ENCODE measurements at regions not wholly inside any gene's neighbourhood (a gene's known extent, or its start where the extent isn't known, plus 50 kb on each side); places are given as distances from the start of the nearest gene placed in this dataset.

DNA sequence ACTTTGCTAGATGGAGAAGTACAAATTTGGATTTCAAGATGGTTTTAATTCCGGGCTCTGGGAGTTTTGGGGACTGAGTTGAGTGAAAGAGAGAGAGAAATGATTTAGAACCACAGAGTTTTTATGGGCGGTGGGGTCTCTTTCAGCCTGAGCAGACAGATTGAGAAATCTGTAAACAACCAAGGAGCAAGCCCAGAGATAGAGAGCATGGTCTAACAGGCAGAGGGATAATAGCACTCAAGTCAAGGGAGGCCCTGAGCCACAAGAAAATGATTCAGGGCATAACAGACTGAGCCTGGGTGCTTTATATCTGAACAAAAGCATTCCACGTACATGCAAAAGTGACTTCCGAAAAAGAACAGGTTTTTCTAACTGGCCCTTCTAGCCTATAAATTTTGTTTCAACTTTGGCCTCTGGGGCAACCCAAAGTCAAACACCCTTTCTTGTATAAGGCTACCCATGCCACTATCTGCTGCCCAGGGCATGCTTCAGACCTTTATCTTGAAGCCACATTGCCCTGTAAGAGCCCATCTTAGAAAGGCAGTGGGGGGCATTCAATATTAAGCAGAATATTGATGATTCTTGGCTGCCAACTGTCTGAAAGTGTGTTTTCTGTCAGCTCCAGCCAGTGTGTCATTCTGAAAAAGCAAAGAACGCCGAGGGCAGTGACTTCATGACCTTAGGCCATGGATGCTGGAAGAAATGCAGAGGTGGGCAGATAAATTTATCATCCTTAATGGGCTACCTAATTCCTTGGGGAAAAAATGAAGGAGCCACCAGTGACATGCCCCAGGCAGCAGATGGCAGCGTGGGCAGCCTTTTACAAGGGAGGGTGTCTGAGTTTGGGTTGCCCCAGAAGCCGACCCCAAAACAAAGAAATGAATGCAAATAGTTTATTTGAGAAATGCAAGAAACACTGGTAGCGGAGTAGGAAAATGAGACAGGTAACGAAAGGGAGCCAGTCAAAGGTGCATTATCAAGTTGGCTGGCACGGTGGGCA lies 637.6 kb downstream of the MID1IP1 start:
- TF ChIP-seq FOXM1 (IDR thresholded peaks at IDR 0.05; ENCODE audit: borderline replicate concordance, low read depth) = no peak
- no peak for TF ChIP-seq YY1 (IDR thresholded peaks at IDR 0.05; ENCODE audit: low read depth)
- TF ChIP-seq EGR1 (IDR thresholded peaks at IDR 0.05) = no peak
- TF ChIP-seq TEAD4 (IDR thresholded peaks at IDR 0.05) = no peak
- no peak; the same call in 1 of the 2 replicates for TF ChIP-seq RAD21 (IDR thresholded peaks at IDR 0.05; ENCODE audit: low read depth)
- no peak for TF ChIP-seq NFIC (IDR thresholded peaks at IDR 0.05)
- no peak for TF ChIP-seq CREB1 (IDR thresholded peaks at IDR 0.05; ENCODE audit: low read depth)
- TF ChIP-seq ZBTB7A (IDR thresholded peaks at IDR 0.05; ENCODE audit: low read depth) = no peak
- TF ChIP-seq, protein P1, sequence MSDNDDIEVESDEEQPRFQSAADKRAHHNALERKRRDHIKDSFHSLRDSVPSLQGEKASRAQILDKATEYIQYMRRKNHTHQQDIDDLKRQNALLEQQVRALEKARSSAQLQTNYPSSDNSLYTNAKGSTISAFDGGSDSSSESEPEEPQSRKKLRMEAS (IDR thresholded peaks at IDR 0.05) = no peak

DNA sequence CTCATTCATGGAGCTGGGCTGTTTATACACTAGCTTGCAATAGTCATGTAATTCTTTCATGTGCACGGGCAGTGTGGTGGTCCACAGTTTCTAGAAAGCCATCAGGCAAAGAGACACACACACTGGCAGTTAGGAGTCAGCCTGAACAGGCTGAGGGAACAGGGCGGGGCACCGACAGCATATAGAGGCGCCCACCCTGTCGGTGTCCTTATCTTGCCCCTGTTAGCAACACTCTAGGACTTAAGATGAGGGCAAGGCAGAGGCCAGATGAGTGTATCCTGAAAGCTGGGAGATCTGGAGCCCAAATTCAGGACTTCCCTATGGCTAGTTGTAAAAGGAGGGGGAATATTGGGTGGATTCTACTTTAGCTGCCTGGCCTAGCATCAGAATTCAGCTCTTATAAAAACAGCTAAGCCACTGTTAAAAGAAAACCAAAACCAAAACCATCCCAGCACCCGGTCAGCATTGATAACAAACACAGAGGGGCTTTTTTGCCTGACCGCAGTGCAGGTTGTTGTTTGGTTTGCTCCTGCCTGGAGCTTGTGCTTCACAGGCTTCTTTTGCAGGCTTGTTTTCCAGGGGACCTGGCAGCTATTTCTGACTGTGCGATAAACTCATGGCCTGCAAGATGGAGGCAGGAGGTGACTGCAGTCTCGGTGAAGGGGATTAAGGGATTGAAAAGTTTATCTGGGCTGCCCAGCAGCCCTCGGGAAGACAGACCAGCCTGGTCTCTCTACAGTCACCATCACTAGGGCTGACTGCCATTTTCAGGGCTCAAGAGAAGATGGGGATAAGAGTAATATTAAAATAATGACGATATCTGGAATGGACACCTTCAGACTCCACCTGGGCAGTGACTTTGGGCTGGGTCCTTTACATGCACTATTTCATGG lies 638.9 kb downstream of the MID1IP1 start:
- TF ChIP-seq, protein P1 (IDR thresholded peaks at IDR 0.05) = no peak

DNA sequence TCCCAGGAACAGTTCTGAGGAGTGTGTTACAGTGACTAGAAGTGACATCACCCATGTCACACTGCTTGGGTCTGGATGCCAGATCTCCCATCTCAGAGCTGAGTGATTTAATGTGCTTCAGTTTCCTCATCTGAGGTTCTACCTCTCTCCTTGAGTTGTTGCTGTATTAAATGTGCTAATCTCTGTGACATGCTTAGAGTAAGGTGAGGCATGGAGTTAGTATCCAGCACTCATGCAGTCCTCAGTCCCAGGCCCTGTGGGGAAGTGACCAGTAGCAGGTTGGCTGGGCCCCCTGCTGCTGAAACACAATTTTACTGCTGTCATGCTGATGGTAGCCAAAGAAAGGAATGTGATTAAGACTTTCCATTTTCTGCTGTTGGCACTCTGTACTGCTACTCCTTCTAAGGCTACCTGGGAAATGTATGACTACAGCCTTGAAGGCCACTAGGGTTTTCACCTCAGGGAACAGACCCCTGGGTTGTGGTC lies 639.6 kb downstream of the MID1IP1 start:
- TF ChIP-seq TEAD4 (IDR thresholded peaks at IDR 0.05) = no peak
- TF ChIP-seq CEBPB (IDR thresholded peaks at IDR 0.05) = no peak
- TF ChIP-seq EGR1 (IDR thresholded peaks at IDR 0.05) = no peak
- TF ChIP-seq, protein P2, sequence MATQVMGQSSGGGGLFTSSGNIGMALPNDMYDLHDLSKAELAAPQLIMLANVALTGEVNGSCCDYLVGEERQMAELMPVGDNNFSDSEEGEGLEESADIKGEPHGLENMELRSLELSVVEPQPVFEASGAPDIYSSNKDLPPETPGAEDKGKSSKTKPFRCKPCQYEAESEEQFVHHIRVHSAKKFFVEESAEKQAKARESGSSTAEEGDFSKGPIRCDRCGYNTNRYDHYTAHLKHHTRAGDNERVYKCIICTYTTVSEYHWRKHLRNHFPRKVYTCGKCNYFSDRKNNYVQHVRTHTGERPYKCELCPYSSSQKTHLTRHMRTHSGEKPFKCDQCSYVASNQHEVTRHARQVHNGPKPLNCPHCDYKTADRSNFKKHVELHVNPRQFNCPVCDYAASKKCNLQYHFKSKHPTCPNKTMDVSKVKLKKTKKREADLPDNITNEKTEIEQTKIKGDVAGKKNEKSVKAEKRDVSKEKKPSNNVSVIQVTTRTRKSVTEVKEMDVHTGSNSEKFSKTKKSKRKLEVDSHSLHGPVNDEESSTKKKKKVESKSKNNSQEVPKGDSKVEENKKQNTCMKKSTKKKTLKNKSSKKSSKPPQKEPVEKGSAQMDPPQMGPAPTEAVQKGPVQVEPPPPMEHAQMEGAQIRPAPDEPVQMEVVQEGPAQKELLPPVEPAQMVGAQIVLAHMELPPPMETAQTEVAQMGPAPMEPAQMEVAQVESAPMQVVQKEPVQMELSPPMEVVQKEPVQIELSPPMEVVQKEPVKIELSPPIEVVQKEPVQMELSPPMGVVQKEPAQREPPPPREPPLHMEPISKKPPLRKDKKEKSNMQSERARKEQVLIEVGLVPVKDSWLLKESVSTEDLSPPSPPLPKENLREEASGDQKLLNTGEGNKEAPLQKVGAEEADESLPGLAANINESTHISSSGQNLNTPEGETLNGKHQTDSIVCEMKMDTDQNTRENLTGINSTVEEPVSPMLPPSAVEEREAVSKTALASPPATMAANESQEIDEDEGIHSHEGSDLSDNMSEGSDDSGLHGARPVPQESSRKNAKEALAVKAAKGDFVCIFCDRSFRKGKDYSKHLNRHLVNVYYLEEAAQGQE (IDR thresholded peaks at IDR 0.05; ENCODE audit: low read depth) = no peak
- no peak for TF ChIP-seq TAF1 (IDR thresholded peaks at IDR 0.05; ENCODE audit: low read depth)
- TF ChIP-seq, protein P3, sequence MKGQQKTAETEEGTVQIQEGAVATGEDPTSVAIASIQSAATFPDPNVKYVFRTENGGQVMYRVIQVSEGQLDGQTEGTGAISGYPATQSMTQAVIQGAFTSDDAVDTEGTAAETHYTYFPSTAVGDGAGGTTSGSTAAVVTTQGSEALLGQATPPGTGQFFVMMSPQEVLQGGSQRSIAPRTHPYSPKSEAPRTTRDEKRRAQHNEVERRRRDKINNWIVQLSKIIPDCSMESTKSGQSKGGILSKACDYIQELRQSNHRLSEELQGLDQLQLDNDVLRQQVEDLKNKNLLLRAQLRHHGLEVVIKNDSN (IDR thresholded peaks at IDR 0.05) = no peak
- TF ChIP-seq NFIC (IDR thresholded peaks at IDR 0.05) = no peak
- TF ChIP-seq, protein P1 (IDR thresholded peaks at IDR 0.05) = no peak
- no peak for TF ChIP-seq ZBTB7A (IDR thresholded peaks at IDR 0.05; ENCODE audit: low read depth)
- TF ChIP-seq FOXM1 (IDR thresholded peaks at IDR 0.05; ENCODE audit: borderline replicate concordance, low read depth) = no peak
- no peak for TF ChIP-seq RAD21 (IDR thresholded peaks at IDR 0.05; ENCODE audit: low read depth)
- no peak for TF ChIP-seq TCF12 (IDR thresholded peaks at IDR 0.05; ENCODE audit: low read depth)
- no peak for TF ChIP-seq CREB1 (IDR thresholded peaks at IDR 0.05; ENCODE audit: low read depth)
- no peak for TF ChIP-seq YY1 (IDR thresholded peaks at IDR 0.05; ENCODE audit: low read depth)
- TF ChIP-seq EP300 (IDR thresholded peaks at IDR 0.05; ENCODE audit: borderline replicate concordance) = no peak

DNA sequence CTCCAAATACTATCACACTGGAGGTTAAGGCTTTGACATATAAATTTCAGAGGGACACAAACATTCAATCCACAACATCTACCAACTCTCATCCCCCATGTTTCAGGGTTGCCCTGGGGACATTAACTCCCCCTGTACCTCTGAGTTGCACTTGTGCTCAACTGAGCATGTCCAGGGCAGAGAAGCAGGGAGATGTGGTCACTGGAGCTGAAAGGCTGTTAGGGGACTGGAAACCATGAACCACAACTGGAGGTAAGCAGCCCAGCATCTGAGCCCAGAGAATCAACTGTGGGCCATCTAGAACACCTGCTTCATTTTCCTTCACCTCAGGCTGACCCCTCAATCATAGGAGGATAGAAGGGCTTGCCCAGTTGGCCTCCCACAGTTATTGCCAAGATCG lies 641.1 kb downstream of the MID1IP1 start:
- TF ChIP-seq, protein P1 (IDR thresholded peaks at IDR 0.05) = no peak
- TF ChIP-seq CREB1 (IDR thresholded peaks at IDR 0.05; ENCODE audit: low read depth) (no peak), TEAD4 (IDR thresholded peaks at IDR 0.05) (no peak), EP300 (IDR thresholded peaks at IDR 0.05; ENCODE audit: borderline replicate concordance) (no peak), TCF12 (IDR thresholded peaks at IDR 0.05; ENCODE audit: low read depth) (no peak), RAD21 (IDR thresholded peaks at IDR 0.05; ENCODE audit: low read depth) (no peak), CEBPB (IDR thresholded peaks at IDR 0.05) (no peak), FOXM1 (IDR thresholded peaks at IDR 0.05; ENCODE audit: borderline replicate concordance, low read depth) (no peak), EGR1 (IDR thresholded peaks at IDR 0.05) (no peak), NFIC (IDR thresholded peaks at IDR 0.05) (no peak), ZBTB7A (IDR thresholded peaks at IDR 0.05; ENCODE audit: low read depth) (no peak), YY1 (IDR thresholded peaks at IDR 0.05; ENCODE audit: low read depth) (no peak), TAF1 (IDR thresholded peaks at IDR 0.05; ENCODE audit: low read depth) (no peak)
- TF ChIP-seq, protein P3 (IDR thresholded peaks at IDR 0.05) = no peak
- TF ChIP-seq, protein P2 (IDR thresholded peaks at IDR 0.05; ENCODE audit: low read depth) = no peak

Data from Ishikawa (cell line).